Endodermal cell (in vitro differentiated cells): ENCODE measurements at regions not wholly inside any gene's neighbourhood (a gene's known extent, or its start where the extent isn't known, plus 50 kb on each side); places are given as distances from the start of the nearest gene placed in this dataset.

Source experiments
- DNase-seq: peaks from one replicate; pipeline ENCODE4 v3.0.0-alpha.2; 2017
- H3K27ac ChIP-seq: 2 replicates; pipeline ENCODE4 v1.5.1; 2013; ENCODE audit warnings: mild to moderate bottlenecking, low read depth, low read length, moderate library complexity
- H3K27me3 ChIP-seq: 2 replicates; pipeline ENCODE4 v1.6.1; 2013; ENCODE audit warnings: mild to moderate bottlenecking, low read length, moderate library complexity; ENCODE audit not compliant: insufficient read depth, control insufficient read depth, poor library complexity, severe bottlenecking
- H3K36me3 ChIP-seq: 2 replicates; pipeline ENCODE4 v1.7.0; 2013; ENCODE audit warnings: mild to moderate bottlenecking, low read length, moderate library complexity; ENCODE audit not compliant: control insufficient read depth, insufficient read depth
- H3K4me1 ChIP-seq: one replicate; pipeline ENCODE4 v1.7.0; 2013; ENCODE audit warnings: low read length; ENCODE audit not compliant: control insufficient read depth, insufficient read depth
- H3K4me3 ChIP-seq: 2 replicates; pipeline ENCODE4 v1.5.1; 2013; ENCODE audit warnings: mild to moderate bottlenecking, low read length, moderate library complexity
- H3K9ac ChIP-seq: 2 replicates; pipeline ENCODE4 v1.6.1; 2013; ENCODE audit warnings: mild to moderate bottlenecking, low read length, moderate library complexity; ENCODE audit not compliant: poor library complexity, severe bottlenecking; ENCODE audit errors: extremely low read depth
- H3K9me3 ChIP-seq: 2 replicates; pipeline ENCODE4 v1.6.1; 2013; ENCODE audit warnings: mild to moderate bottlenecking, low read length, moderate library complexity; ENCODE audit not compliant: control insufficient read depth
- H3K27ac Mint-ChIP-seq: 2 replicates; pipeline ENCODE4 v1.8.0; 2020; ENCODE audit warnings: mixed read lengths
- H3K27me3 Mint-ChIP-seq: 2 replicates; pipeline ENCODE4 v1.8.0; 2021; ENCODE audit warnings: mild to moderate bottlenecking, mixed read lengths; ENCODE audit not compliant: insufficient read depth
- H3K36me3 Mint-ChIP-seq: 2 replicates; pipeline ENCODE4 v1.8.0; 2020; ENCODE audit warnings: low read depth, mixed read lengths
- H3K4me1 Mint-ChIP-seq: 2 replicates; pipeline ENCODE4 v1.8.0; 2020; ENCODE audit warnings: mixed read lengths
- H3K4me3 Mint-ChIP-seq: 2 replicates; pipeline ENCODE4 v1.8.0; 2020; ENCODE audit warnings: mild to moderate bottlenecking, moderate library complexity, mixed read lengths
- H3K9me3 Mint-ChIP-seq: 2 replicates; pipeline ENCODE4 v1.8.0; 2020; ENCODE audit warnings: mild to moderate bottlenecking, mixed read lengths
- WGBS, 2 experiments: methylation state at CpG; one replicate each; pipeline versions ENCODE4 v1.1.5 to v1.1.7; 2013; ENCODE audit warnings: missing lambda C conversion rate in 2 of 2, mixed read lengths in 1 of 2; ENCODE audit not compliant: insufficient coverage in 1 of 2, insufficient read length in 1 of 2; 5-methylcytosine and 5-hydroxymethylcytosine counted together
- TF ChIP-seq, protein P1 (sequence below): fragments of 200-600 bp; sonication (generic); conservative IDR thresholded peaks from 2 replicates; pipeline ENCODE4 v1.5.0; 2021; ENCODE audit warnings: antibody characterized with exemption, mild to moderate bottlenecking

- no CpG with 5 or more reads among the region's 2 CpGs for WGBS, 2 experiments
- no peak overlapping the region for H3K9ac ChIP-seq
- no peaks in the 10 kb centered on the region for H3K27me3 Mint-ChIP-seq
- no peaks in the 10 kb centered on the region for H3K27me3 ChIP-seq
- H3K4me3 Mint-ChIP-seq, result no peak overlapping the region
- no peak overlapping the region for H3K4me3 ChIP-seq
- H3K9me3 ChIP-seq, result no peaks in the 10 kb centered on the region
- DNase-seq, result no peak
- TF ChIP-seq, protein P1, sequence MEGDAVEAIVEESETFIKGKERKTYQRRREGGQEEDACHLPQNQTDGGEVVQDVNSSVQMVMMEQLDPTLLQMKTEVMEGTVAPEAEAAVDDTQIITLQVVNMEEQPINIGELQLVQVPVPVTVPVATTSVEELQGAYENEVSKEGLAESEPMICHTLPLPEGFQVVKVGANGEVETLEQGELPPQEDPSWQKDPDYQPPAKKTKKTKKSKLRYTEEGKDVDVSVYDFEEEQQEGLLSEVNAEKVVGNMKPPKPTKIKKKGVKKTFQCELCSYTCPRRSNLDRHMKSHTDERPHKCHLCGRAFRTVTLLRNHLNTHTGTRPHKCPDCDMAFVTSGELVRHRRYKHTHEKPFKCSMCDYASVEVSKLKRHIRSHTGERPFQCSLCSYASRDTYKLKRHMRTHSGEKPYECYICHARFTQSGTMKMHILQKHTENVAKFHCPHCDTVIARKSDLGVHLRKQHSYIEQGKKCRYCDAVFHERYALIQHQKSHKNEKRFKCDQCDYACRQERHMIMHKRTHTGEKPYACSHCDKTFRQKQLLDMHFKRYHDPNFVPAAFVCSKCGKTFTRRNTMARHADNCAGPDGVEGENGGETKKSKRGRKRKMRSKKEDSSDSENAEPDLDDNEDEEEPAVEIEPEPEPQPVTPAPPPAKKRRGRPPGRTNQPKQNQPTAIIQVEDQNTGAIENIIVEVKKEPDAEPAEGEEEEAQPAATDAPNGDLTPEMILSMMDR, result no peak
- no peak overlapping the region for H3K27ac Mint-ChIP-seq
- H3K27ac ChIP-seq, result no peak overlapping the region
- no peaks in the 10 kb centered on the region for H3K36me3 Mint-ChIP-seq
- H3K9me3 Mint-ChIP-seq, result no peaks in the 10 kb centered on the region
- no peaks in the 10 kb centered on the region for H3K4me1 ChIP-seq
- H3K4me1 Mint-ChIP-seq, result no peaks in the 10 kb centered on the region
- no peaks in the 10 kb centered on the region for H3K36me3 ChIP-seq
These were observed 607.5 kb downstream of the USP25 start for GRCh38 chr21:16337266-16337665.

- Histone ChIP-seq H3K27me3 (no peaks in the 10 kb centered on the region), H3K4me1 (no peaks in the 10 kb centered on the region), H3K36me3 (no peaks in the 10 kb centered on the region), H3K27ac (no peak overlapping the region), H3K4me3 (no peak overlapping the region), H3K9ac (no peak overlapping the region), H3K9me3 (no peaks in the 10 kb centered on the region)
- H3K4me1 Mint-ChIP-seq, result peaks cover 4% of the 10 kb centered on the region
- WGBS, 2 experiments, result 93% methylated on average over 1 of the region's 1 CpG; no CpG with 5 or more reads in 1 of the 2 experiments
- no peak for DNase-seq
- no peak overlapping the region for H3K27ac Mint-ChIP-seq
- H3K36me3 Mint-ChIP-seq, result no peaks in the 10 kb centered on the region
- no peaks in the 10 kb centered on the region for H3K9me3 Mint-ChIP-seq
- H3K27me3 Mint-ChIP-seq, result no peaks in the 10 kb centered on the region
- H3K4me3 Mint-ChIP-seq, result no peak overlapping the region
- TF ChIP-seq, protein P1, result no peak
These were observed 613.1 kb downstream of the USP25 start for GRCh38 chr21:16342932-16343331.

- no peaks in the 10 kb centered on the region for H3K36me3 ChIP-seq
- no peaks in the 10 kb centered on the region for H3K4me1 ChIP-seq
- H3K4me3 Mint-ChIP-seq, result no peak overlapping the region
- peaks cover 4% of the 10 kb centered on the region for H3K4me1 Mint-ChIP-seq
- H3K27ac ChIP-seq, result no peak overlapping the region
- DNase-seq, result no peak
- H3K9ac ChIP-seq, result no peak overlapping the region
- H3K4me3 ChIP-seq, result no peak overlapping the region
- 89% methylated on average over 2 of the region's 3 CpGs; no CpG with 5 or more reads in 1 of the 2 experiments for WGBS, 2 experiments
- TF ChIP-seq, protein P1, result no peak
- H3K9me3 ChIP-seq, result no peaks in the 10 kb centered on the region
- H3K9me3 Mint-ChIP-seq, result no peaks in the 10 kb centered on the region
- no peaks in the 10 kb centered on the region for H3K27me3 ChIP-seq
- H3K27me3 Mint-ChIP-seq, result no peaks in the 10 kb centered on the region
- no peaks in the 10 kb centered on the region for H3K36me3 Mint-ChIP-seq
- H3K27ac Mint-ChIP-seq, result no peak overlapping the region
These were observed 614.0 kb downstream of the USP25 start for GRCh38 chr21:16343776-16344175.
